B cell (primary cell): ENCODE measurements at regions not wholly inside any gene's neighbourhood (a gene's known extent, or its start where the extent isn't known, plus 50 kb on each side); places are given as distances from the start of the nearest gene placed in this dataset.

ENCODE experiments used
- ATAC-seq: fragments of 200-7000 bp; cut with Tn5 transposase; one replicate; pipeline ENCODE4 v1.10.0; 2021; ENCODE audit warnings: low read depth, mild to moderate bottlenecking, moderate number of reproducible peaks, moderate library complexity
- CTCF ChIA-PET: fragments of 350-600 bp; sonication (Branson Sonifier 250); formaldehyde crosslinking; loops from one replicate; lab custom pipeline; 2021; ENCODE audit warnings: antibody characterized with exemption, inconsistent platforms; lab: Charles Lee
- POLR2A ChIA-PET: fragments of 350-600 bp; sonication (Branson Sonifier 250); formaldehyde crosslinking; loops from one replicate; lab custom pipeline; 2021; ENCODE audit warnings: antibody characterized with exemption; lab: Charles Lee
- DNase-seq: peaks from one replicate; pipeline ENCODE4 v3.0.0; 2013
- H2AFZ ChIP-seq: 2 replicates; pipeline ENCODE4 v1.6.1; 2012; ENCODE audit warnings: mild to moderate bottlenecking, low read depth, low read length; ENCODE audit not compliant: insufficient read depth, poor library complexity, severe bottlenecking
- H3K27ac ChIP-seq, 2 donors: 1 replicate in 1 of 2; 2 replicates in 1 of 2; pipeline ENCODE4 v1.5.1; 2012 to 2013; ENCODE audit warnings: low read length in 2 of 2, mild to moderate bottlenecking in 2 of 2, moderate library complexity in 1 of 2
- H3K27me3 ChIP-seq, 4 experiments: fragments of 200-600 bp in 1 of 4; sonication (generic) in 1 of 4; replicated peaks in 1 of 4; 1 replicate in 2 of 4; 2 replicates in 2 of 4; pipeline versions ENCODE4 v1.6.1 to v1.7.0; 2013 to 2016; ENCODE audit warnings: low read length in 3 of 4, mild to moderate bottlenecking in 2 of 4, mixed read lengths in 1 of 4, moderate library complexity in 1 of 4; ENCODE audit not compliant: insufficient read depth in 4 of 4, control insufficient read depth in 3 of 4; ENCODE audit errors: control extremely low read depth in 1 of 4
- H3K36me3 ChIP-seq, 2 experiments: replicated peaks in 1 of 2; 1 replicate in 1 of 2; 2 replicates in 1 of 2; pipeline versions ENCODE4 v1.6.1 to v1.7.1; 2013; ENCODE audit warnings: low read length in 1 of 2; ENCODE audit not compliant: insufficient read depth in 2 of 2, control insufficient read depth in 1 of 2; ENCODE audit errors: control extremely low read depth in 1 of 2, extremely low read depth in 1 of 2
- H3K4me1 ChIP-seq, 2 donors: fragments of 200-600 bp in 1 of 2; sonication (generic) in 1 of 2; 1 replicate in 1 of 2; 2 replicates in 1 of 2; pipeline versions ENCODE4 v1.5.1 to v1.6.1; 2013 to 2017; ENCODE audit warnings: low read length in 2 of 2; ENCODE audit not compliant: control insufficient read depth in 2 of 2, insufficient read depth in 2 of 2
- H3K4me2 ChIP-seq: replicated peaks from 2 replicates; pipeline ENCODE3; 2012; ENCODE audit warnings: mild to moderate bottlenecking, low read depth, low read length; ENCODE audit not compliant: poor library complexity, severe bottlenecking
- H3K4me3 ChIP-seq, 5 experiments: fragments of 200-600 bp in 1 of 5; sonication (generic) in 1 of 5; 1 replicate in 3 of 5; 2 replicates in 2 of 5; pipeline versions ENCODE4 v1.5.1 to v1.7.0; 2011 to 2016; ENCODE audit warnings: low read length in 4 of 5, mild to moderate bottlenecking in 4 of 5, low read depth in 2 of 5, control low read depth in 1 of 5, moderate library complexity in 1 of 5; ENCODE audit not compliant: insufficient read depth in 1 of 5; ENCODE audit errors: control extremely low read depth in 1 of 5, extremely low read depth in 1 of 5
- H3K79me2 ChIP-seq: fragments of 200-600 bp; sonication (generic); one replicate; pipeline ENCODE4 v1.6.0; 2016; ENCODE audit warnings: low read length; ENCODE audit not compliant: control insufficient read depth, insufficient read depth
- H3K9ac ChIP-seq: fragments of 200-600 bp; sonication (generic); 2 replicates; pipeline ENCODE4 v1.6.1; 2017; ENCODE audit warnings: mild to moderate bottlenecking, low read length, moderate library complexity
- H3K9me3 ChIP-seq, 3 donors: one replicate each; pipeline versions ENCODE4 v1.6.1 to v1.7.1; 2013; ENCODE audit warnings: low read length in 2 of 3; ENCODE audit not compliant: control insufficient read depth in 2 of 3, insufficient read depth in 1 of 3; ENCODE audit errors: control extremely low read depth in 1 of 3
- H4K20me1 ChIP-seq: 2 replicates; pipeline ENCODE4 v1.6.0; 2012; ENCODE audit warnings: mild to moderate bottlenecking, low read length; ENCODE audit not compliant: insufficient read depth, control insufficient read depth, poor library complexity, severe bottlenecking
- H3K27ac Mint-ChIP-seq: one replicate; pipeline ENCODE4 v1.8.0; 2021; ENCODE audit warnings: mixed read lengths
- H3K27me3 Mint-ChIP-seq: one replicate; pipeline ENCODE4 v1.8.0; 2021; ENCODE audit warnings: mixed read lengths
- H3K4me1 Mint-ChIP-seq: one replicate; pipeline ENCODE4 v1.8.0; 2021; ENCODE audit warnings: mixed read lengths
- H3K4me3 Mint-ChIP-seq: one replicate; pipeline ENCODE4 v1.8.0; 2021; ENCODE audit warnings: mixed read lengths
- H3K9me3 Mint-ChIP-seq: one replicate; pipeline ENCODE4 v1.8.0; 2022; ENCODE audit warnings: mixed read lengths; ENCODE audit not compliant: insufficient read depth
- EZH2 ChIP-seq: IDR thresholded peaks from 2 replicates; pipeline ENCODE4 v1.6.1; 2012; ENCODE audit warnings: borderline replicate concordance, low read depth, mild to moderate bottlenecking, moderate library complexity, low read length; ENCODE audit not compliant: insufficient read depth, poor library complexity, severe bottlenecking
- WGBS: methylation state at CpG from one replicate; pipeline ENCODE4 v1.1.5; 2013; ENCODE audit warnings: missing lambda C conversion rate; ENCODE audit not compliant: insufficient coverage; 5-methylcytosine and 5-hydroxymethylcytosine counted together
- intact Hi-C: fragments of 100-400 bp; cut with micrococcal nuclease; formaldehyde crosslinking; loops from one replicate; pipeline ENCODE4 v1.10.0; 2022
- TF ChIP-seq, protein P1 (sequence below): fragments of 200-600 bp; IDR thresholded peaks from one replicate; pipeline ENCODE4 v1.8.0; 2022; ENCODE audit warnings: antibody characterized with exemption, mild to moderate bottlenecking

- CTCF ChIA-PET: no interaction called here
- H3K9me3 Mint-ChIP-seq: no peaks in the 10 kb centered on the region
- no peak for ATAC-seq
Observed at GRCh38 chr13:76363682-76364289, 522.4 kb downstream of the KCTD12 start.

DNA sequence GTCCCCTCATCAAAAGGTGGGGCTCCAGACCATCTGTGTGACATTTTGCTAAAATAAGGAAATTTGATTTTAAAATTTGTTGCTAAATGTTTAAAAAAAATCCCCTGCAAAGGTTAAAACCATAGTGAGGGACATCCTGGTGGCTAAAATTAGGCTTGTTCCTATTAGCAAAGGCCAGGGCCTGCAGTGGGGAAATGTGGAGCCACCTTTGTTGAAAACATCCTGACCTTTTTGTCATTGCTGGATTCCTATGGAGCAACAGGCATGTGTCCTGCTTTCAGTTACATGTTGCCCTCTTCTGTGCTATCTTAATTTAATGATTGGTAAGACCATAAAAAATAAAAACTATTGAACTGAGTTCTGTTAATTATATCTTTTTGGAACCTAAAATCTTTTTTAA is 524.3 kb downstream of the KCTD12 start:
- peaks cover 3% of the 10 kb centered on the region for H3K27me3 Mint-ChIP-seq
- intact Hi-C loops: no loop called here

More at GRCh38 chr13:76363682-76364289, 522.4 kb downstream of the KCTD12 start:
- H3K9ac ChIP-seq: no peak overlapping the region
- no peak for TF ChIP-seq EZH2
- TF ChIP-seq, protein P1, sequence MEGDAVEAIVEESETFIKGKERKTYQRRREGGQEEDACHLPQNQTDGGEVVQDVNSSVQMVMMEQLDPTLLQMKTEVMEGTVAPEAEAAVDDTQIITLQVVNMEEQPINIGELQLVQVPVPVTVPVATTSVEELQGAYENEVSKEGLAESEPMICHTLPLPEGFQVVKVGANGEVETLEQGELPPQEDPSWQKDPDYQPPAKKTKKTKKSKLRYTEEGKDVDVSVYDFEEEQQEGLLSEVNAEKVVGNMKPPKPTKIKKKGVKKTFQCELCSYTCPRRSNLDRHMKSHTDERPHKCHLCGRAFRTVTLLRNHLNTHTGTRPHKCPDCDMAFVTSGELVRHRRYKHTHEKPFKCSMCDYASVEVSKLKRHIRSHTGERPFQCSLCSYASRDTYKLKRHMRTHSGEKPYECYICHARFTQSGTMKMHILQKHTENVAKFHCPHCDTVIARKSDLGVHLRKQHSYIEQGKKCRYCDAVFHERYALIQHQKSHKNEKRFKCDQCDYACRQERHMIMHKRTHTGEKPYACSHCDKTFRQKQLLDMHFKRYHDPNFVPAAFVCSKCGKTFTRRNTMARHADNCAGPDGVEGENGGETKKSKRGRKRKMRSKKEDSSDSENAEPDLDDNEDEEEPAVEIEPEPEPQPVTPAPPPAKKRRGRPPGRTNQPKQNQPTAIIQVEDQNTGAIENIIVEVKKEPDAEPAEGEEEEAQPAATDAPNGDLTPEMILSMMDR: no peak
- POLR2A ChIA-PET: no interaction called here
- H3K4me3 ChIP-seq: no peak overlapping the region
- no peaks in the 10 kb centered on the region for H3K4me1 ChIP-seq
- H2AFZ ChIP-seq: no peak overlapping the region
- H3K27me3 Mint-ChIP-seq: peaks cover 3% of the 10 kb centered on the region
- no peak overlapping the region for H3K4me2 ChIP-seq
- no peaks in the 10 kb centered on the region for H3K79me2 ChIP-seq
- H3K27me3 ChIP-seq: no peaks in the 10 kb centered on the region
- H4K20me1 ChIP-seq: no peaks in the 10 kb centered on the region
- H3K4me3 Mint-ChIP-seq: no peak overlapping the region
- intact Hi-C loops: no loop called here
- H3K27ac Mint-ChIP-seq: no peak overlapping the region
- no peaks in the 10 kb centered on the region for H3K4me1 Mint-ChIP-seq
- no CpG with 5 or more reads among the region's 2 CpGs for WGBS
- H3K9me3 ChIP-seq: no peaks in the 10 kb centered on the region
- no peaks in the 10 kb centered on the region for H3K36me3 ChIP-seq
- H3K27ac ChIP-seq: no peak overlapping the region
- DNase-seq: no peak

More for the DNA sequence above, 524.3 kb downstream of the KCTD12 start:
- Histone ChIP-seq H2AFZ (no peak overlapping the region), H3K27me3 (no peaks in the 10 kb centered on the region), H3K4me3 (no peak overlapping the region), H3K79me2 (no peaks in the 10 kb centered on the region), H3K36me3 (no peaks in the 10 kb centered on the region), H3K4me1 (no peaks in the 10 kb centered on the region), H3K27ac (no peak overlapping the region), H3K9ac (no peak overlapping the region), H3K4me2 (no peak overlapping the region), H3K9me3 (no peaks in the 10 kb centered on the region), H4K20me1 (no peaks in the 10 kb centered on the region)
- Mint-ChIP-seq H3K27ac (no peak overlapping the region), H3K4me1 (no peaks in the 10 kb centered on the region), H3K4me3 (no peak overlapping the region), H3K9me3 (no peaks in the 10 kb centered on the region)
- no peak for TF ChIP-seq EZH2
- POLR2A ChIA-PET: no interaction called here
- DNase-seq: no peak
- ATAC-seq: no peak
- CTCF ChIA-PET: no interaction called here
